Neuronal stem cell (in vitro differentiated cells): ENCODE measurements at regions not wholly inside any gene's neighbourhood (a gene's known extent, or its start where the extent isn't known, plus 50 kb on each side); places are given as distances from the start of the nearest gene placed in this dataset.

Experiments used
- DNase-seq: peaks from one replicate; pipeline ENCODE4 v3.0.0-alpha.2; 2013; ENCODE audit warnings: low spot score
- H2AFZ ChIP-seq: one replicate; pipeline ENCODE4 v1.6.1; 2013; ENCODE audit warnings: mild to moderate bottlenecking, low read length, inconsistent platforms
- H2AK5ac ChIP-seq: 2 replicates; pipeline ENCODE4 v1.6.1; 2013; ENCODE audit warnings: low read depth, mild to moderate bottlenecking, inconsistent platforms, low read length, moderate library complexity, mixed read lengths
- H2BK120ac ChIP-seq: 2 replicates; pipeline ENCODE4 v1.6.1; 2013; ENCODE audit warnings: low read depth, mild to moderate bottlenecking, inconsistent platforms, low read length, moderate library complexity, mixed read lengths
- H2BK12ac ChIP-seq: one replicate; pipeline ENCODE4 v1.6.1; 2013; ENCODE audit warnings: low read length, inconsistent platforms
- H2BK15ac ChIP-seq: 2 replicates; pipeline ENCODE4 v1.6.1; 2013; ENCODE audit warnings: mild to moderate bottlenecking, low read length, inconsistent platforms, mixed read lengths
- H2BK5ac ChIP-seq: one replicate; pipeline ENCODE4 v1.6.1; 2013; ENCODE audit warnings: inconsistent platforms, mild to moderate bottlenecking, low read length, moderate library complexity
- H3K14ac ChIP-seq: one replicate; pipeline ENCODE4 v1.6.1; 2013; ENCODE audit warnings: low read length, inconsistent platforms
- H3K18ac ChIP-seq: 2 replicates; pipeline ENCODE4 v1.6.1; 2013; ENCODE audit warnings: low read length, inconsistent platforms
- H3K23ac ChIP-seq: 2 replicates; pipeline ENCODE4 v1.6.1; 2013; ENCODE audit warnings: low read depth, mild to moderate bottlenecking, mixed read lengths, low read length, inconsistent platforms; ENCODE audit not compliant: poor library complexity
- H3K27ac ChIP-seq: replicated peaks from 3 replicates; pipeline ENCODE4 v1.5.1; 2013; ENCODE audit warnings: low read length, inconsistent platforms
- H3K27me3 ChIP-seq, 3 experiments: 2 replicates each; pipeline ENCODE4 v1.6.1; 2013; ENCODE audit warnings: low read length in 3 of 3, mild to moderate bottlenecking in 2 of 3, inconsistent platforms in 1 of 3, low read depth in 1 of 3, mixed read lengths in 1 of 3, moderate library complexity in 1 of 3; ENCODE audit not compliant: control insufficient read depth in 3 of 3, insufficient read depth in 3 of 3
- H3K36me3 ChIP-seq, 2 donors: replicated peaks in 1 of 2; 2 replicates each; pipeline ENCODE4 v1.6.1; 2013; ENCODE audit warnings: low read length in 2 of 2; ENCODE audit not compliant: control insufficient read depth in 2 of 2, insufficient read depth in 2 of 2
- H3K4ac ChIP-seq: 2 replicates; pipeline ENCODE4 v1.6.1; 2013; ENCODE audit warnings: inconsistent platforms, mild to moderate bottlenecking, low read length, moderate library complexity
- H3K4me1 ChIP-seq, 2 donors: 1 replicate in 1 of 2; 2 replicates in 1 of 2; pipeline ENCODE4 v1.6.1; 2013; ENCODE audit warnings: low read length in 2 of 2, low read depth in 1 of 2; ENCODE audit not compliant: control insufficient read depth in 2 of 2, insufficient read depth in 1 of 2
- H3K4me2 ChIP-seq: one replicate; pipeline ENCODE4 v1.6.1; 2013; ENCODE audit warnings: mild to moderate bottlenecking, low read length, inconsistent platforms; ENCODE audit not compliant: insufficient read depth, poor library complexity, severe bottlenecking
- H3K4me3 ChIP-seq, 2 donors: 2 replicates each; pipeline ENCODE4 v1.5.1; 2013; ENCODE audit warnings: low read length in 2 of 2, mild to moderate bottlenecking in 2 of 2, inconsistent platforms in 1 of 2, moderate library complexity in 1 of 2
- H3K79me1 ChIP-seq: one replicate; pipeline ENCODE4 v1.6.1; 2013; ENCODE audit warnings: low read depth, mild to moderate bottlenecking, inconsistent platforms, low read length, moderate library complexity
- H3K9ac ChIP-seq: one replicate; pipeline ENCODE4 v1.6.1; 2013; ENCODE audit warnings: mild to moderate bottlenecking, low read depth, low read length, inconsistent platforms; ENCODE audit not compliant: poor library complexity
- H3K9me3 ChIP-seq, 2 donors: replicated peaks in 1 of 2; 2 replicates each; pipeline versions ENCODE3 to v1.6.1; 2013; ENCODE audit warnings: low read length in 2 of 2, mild to moderate bottlenecking in 2 of 2, inconsistent platforms in 1 of 2, low read depth in 1 of 2, mixed read lengths in 1 of 2, moderate library complexity in 1 of 2; ENCODE audit not compliant: control insufficient read depth in 2 of 2, insufficient read depth in 1 of 2
- H4K8ac ChIP-seq: one replicate; pipeline ENCODE4 v1.6.1; 2013; ENCODE audit warnings: low read depth, mild to moderate bottlenecking, inconsistent platforms, low read length, moderate library complexity
- H4K91ac ChIP-seq: one replicate; pipeline ENCODE4 v1.6.1; 2013; ENCODE audit warnings: low read length, low read depth, mild to moderate bottlenecking, inconsistent platforms; ENCODE audit not compliant: poor library complexity
- WGBS, 2 donors: extraction: QIAGEN DNeasy Blood & Tissue Kit; methylation state at CpG; one replicate each; pipeline ENCODE4 v1.1.7; 2013; ENCODE audit warnings: missing lambda C conversion rate in 2 of 2, mixed read lengths in 1 of 2; ENCODE audit not compliant: insufficient read length in 2 of 2, insufficient replicate concordance in 1 of 2; ENCODE audit errors: extremely low coverage in 2 of 2; 5-methylcytosine and 5-hydroxymethylcytosine counted together

DNA sequence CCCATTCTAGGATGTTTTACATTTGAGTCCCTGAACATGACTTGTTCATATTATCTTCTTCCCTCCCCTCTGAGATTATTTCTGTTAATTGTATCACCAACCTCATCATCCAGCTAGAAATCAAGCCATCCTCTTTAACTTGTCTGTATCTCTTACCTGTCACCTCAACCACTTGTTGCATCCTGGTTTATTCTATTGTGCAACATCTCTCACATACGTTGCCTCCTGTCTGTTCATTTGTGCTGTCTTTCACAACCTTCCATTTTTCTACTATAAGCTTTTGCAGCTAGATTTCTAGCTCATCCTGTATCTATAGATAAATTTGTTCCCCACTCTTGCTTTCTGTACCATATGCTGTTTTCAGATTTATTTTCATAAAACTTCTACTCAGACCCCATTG, 183.7 kb downstream of the MCHR2 start:
- H3K14ac ChIP-seq, result no peak overlapping the region
- no peak overlapping the region for H2AFZ ChIP-seq
- no CpG with 5 or more reads among the region's 1 CpG for WGBS, 2 donors
- H2BK12ac ChIP-seq, result no peak overlapping the region
- no peaks in the 10 kb centered on the region for H3K27me3 ChIP-seq
- H3K27ac ChIP-seq, result no peak overlapping the region
- H3K4me3 ChIP-seq, result no peak overlapping the region
- no peak overlapping the region for H2BK5ac ChIP-seq
- H3K4me1 ChIP-seq, result peaks cover 0 to 2% of the 10 kb centered on the region in 2 donors
- H3K23ac ChIP-seq, result no peak overlapping the region
- DNase-seq, result no peak
- no peak overlapping the region for H4K8ac ChIP-seq
- no peak overlapping the region for H3K4me2 ChIP-seq
- H3K4ac ChIP-seq, result no peak overlapping the region
- H2BK120ac ChIP-seq, result no peak overlapping the region
- no peaks in the 10 kb centered on the region for H3K79me1 ChIP-seq
- no peak overlapping the region for H4K91ac ChIP-seq
- H3K18ac ChIP-seq, result no peak overlapping the region
- no peak overlapping the region for H2BK15ac ChIP-seq
- H3K9me3 ChIP-seq, result no peaks in the 10 kb centered on the region
- no peaks in the 10 kb centered on the region for H3K36me3 ChIP-seq
- no peak overlapping the region for H2AK5ac ChIP-seq
- H3K9ac ChIP-seq, result no peak overlapping the region

DNA sequence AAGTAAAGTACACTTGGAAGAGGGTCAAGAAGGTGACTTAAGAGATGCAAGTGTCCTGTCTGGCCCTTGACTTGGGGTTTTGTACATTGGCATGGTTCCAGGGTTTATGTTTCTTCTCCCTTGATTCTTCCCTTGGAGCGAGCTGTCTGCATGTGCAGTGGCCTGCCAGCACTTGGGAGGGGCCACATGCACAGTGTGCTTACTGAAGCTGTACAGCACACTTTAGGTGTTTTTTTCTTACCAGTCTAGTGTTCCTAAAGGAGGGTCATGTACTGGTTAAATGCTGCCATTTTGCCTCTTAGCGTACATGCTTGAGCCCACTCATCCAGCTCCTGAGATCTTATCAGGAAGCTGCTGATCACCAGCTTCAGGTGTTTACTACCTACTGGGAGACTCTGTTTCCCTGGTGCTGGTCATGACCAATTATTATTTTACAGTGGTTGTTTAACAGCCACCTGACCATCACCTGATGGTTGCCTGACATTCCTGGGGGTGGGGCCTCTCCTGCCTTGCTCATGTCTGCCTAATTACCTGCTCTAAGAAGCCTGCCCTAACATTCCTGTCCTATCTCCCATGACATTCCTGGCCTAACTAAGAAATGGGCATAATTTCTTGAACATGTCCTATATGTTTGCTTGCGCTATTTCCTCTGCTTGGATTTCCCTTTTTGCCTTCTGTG, 182.9 kb downstream of the MCHR2 start:
- Histone ChIP-seq H2AFZ (no peak overlapping the region), H3K23ac (no peak overlapping the region), H3K18ac (no peak overlapping the region), H2BK120ac (no peak overlapping the region), H3K9ac (no peak overlapping the region), H2AK5ac (no peak overlapping the region), H3K4me2 (no peak overlapping the region), H2BK15ac (no peak overlapping the region), H3K36me3 (no peaks in the 10 kb centered on the region), H4K8ac (no peak overlapping the region), H3K27me3 (no peaks in the 10 kb centered on the region), H3K9me3 (no peaks in the 10 kb centered on the region), H3K79me1 (no peaks in the 10 kb centered on the region), H4K91ac (no peak overlapping the region), H3K27ac (no peak overlapping the region), H2BK5ac (no peak overlapping the region), H3K14ac (no peak overlapping the region), H3K4ac (no peak overlapping the region), H3K4me1 (peaks cover 0 to 2% of the 10 kb centered on the region in 2 donors), H2BK12ac (no peak overlapping the region), H3K4me3 (no peak overlapping the region)
- no peak for DNase-seq
- no CpG with 5 or more reads among the region's 3 CpGs for WGBS, 2 donors

DNA sequence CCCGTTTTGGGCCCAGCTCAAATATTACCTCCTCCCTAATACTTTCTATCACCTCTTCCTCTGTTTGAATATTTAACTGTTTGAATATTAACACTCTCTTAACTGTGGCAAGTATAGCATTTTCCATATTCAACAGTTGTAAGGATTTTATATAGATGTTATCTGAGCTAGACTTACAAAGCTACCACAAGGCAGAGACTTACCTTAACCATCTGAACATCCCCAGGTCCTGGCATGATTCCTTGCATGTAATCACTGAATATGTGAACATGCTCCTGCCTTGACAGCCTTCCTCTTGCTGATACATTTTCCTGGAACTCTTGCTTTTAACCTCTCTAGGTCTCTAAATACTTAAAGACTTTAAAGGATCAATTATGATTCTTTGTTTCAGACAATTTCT, 182.4 kb downstream of the MCHR2 start:
- DNase-seq, result no peak
- Histone ChIP-seq H3K18ac (no peak overlapping the region), H3K14ac (no peak overlapping the region), H4K91ac (no peak overlapping the region), H4K8ac (no peak overlapping the region), H3K36me3 (no peaks in the 10 kb centered on the region), H2BK120ac (no peak overlapping the region), H3K4me1 (peaks cover 0 to 2% of the 10 kb centered on the region in 2 donors), H3K23ac (no peak overlapping the region), H3K4ac (no peak overlapping the region), H3K4me3 (no peak overlapping the region), H3K79me1 (no peaks in the 10 kb centered on the region), H3K27ac (no peak overlapping the region), H2BK5ac (no peak overlapping the region), H2AK5ac (no peak overlapping the region), H3K9ac (no peak overlapping the region), H2BK15ac (no peak overlapping the region), H3K4me2 (no peak overlapping the region), H2BK12ac (no peak overlapping the region), H2AFZ (no peak overlapping the region), H3K9me3 (no peaks in the 10 kb centered on the region), H3K27me3 (no peaks in the 10 kb centered on the region)
- WGBS, 2 donors, result no CpG with 5 or more reads among the region's 1 CpG

DNA sequence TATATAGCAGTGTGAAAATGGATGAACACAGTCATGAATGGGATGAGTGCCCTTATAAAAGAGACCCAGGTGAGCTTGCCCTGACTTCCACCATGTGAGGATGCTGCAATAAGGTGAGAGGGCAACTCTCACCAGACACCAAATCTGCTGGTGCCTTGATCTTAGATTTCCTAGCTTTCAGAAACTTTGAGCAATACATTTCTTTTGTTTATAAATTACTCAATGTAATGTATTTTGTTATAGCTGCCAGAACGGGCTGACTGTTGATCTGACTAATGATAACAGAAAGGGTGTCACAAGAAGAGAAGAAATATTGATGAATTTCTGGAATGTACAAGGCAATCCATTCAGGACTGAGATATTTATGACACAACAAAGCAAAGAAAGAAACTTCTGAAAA, 180.5 kb downstream of the MCHR2 start:
- Histone ChIP-seq H2BK5ac (no peak overlapping the region), H3K4me3 (no peak overlapping the region), H3K9me3 (no peaks in the 10 kb centered on the region), H2BK120ac (no peak overlapping the region), H4K8ac (no peak overlapping the region), H2BK15ac (no peak overlapping the region), H3K36me3 (no peaks in the 10 kb centered on the region), H3K18ac (no peak overlapping the region), H3K9ac (no peak overlapping the region), H3K4me2 (no peak overlapping the region), H4K91ac (no peak overlapping the region), H3K23ac (no peak overlapping the region), H3K27me3 (no peaks in the 10 kb centered on the region), H2AFZ (no peak overlapping the region), H3K79me1 (no peaks in the 10 kb centered on the region), H3K27ac (no peak overlapping the region), H3K4me1 (peaks cover 0 to 2% of the 10 kb centered on the region in 2 donors), H2AK5ac (no peak overlapping the region), H3K4ac (no peak overlapping the region), H2BK12ac (no peak overlapping the region), H3K14ac (no peak overlapping the region)
- DNase-seq, result no peak
- WGBS, 2 donors, result no CpG with 5 or more reads among the region's 1 CpG
